Umbilical cord (tissue), 1 donor: ENCODE measurements at regions not wholly inside any gene's neighbourhood (a gene's known extent, or its start where the extent isn't known, plus 50 kb on each side); places are given as distances from the start of the nearest gene placed in this dataset.
"Not testable (repeated sequence)": the region's sequence is repeated elsewhere in the genome, so short reads cannot be mapped to it uniquely, and the experiment has no call there.

Source experiments
- DNase-seq: peaks from one replicate; pipeline ENCODE4 v3.0.0-alpha.2; 2015; ENCODE audit warnings: low spot score

DNA sequence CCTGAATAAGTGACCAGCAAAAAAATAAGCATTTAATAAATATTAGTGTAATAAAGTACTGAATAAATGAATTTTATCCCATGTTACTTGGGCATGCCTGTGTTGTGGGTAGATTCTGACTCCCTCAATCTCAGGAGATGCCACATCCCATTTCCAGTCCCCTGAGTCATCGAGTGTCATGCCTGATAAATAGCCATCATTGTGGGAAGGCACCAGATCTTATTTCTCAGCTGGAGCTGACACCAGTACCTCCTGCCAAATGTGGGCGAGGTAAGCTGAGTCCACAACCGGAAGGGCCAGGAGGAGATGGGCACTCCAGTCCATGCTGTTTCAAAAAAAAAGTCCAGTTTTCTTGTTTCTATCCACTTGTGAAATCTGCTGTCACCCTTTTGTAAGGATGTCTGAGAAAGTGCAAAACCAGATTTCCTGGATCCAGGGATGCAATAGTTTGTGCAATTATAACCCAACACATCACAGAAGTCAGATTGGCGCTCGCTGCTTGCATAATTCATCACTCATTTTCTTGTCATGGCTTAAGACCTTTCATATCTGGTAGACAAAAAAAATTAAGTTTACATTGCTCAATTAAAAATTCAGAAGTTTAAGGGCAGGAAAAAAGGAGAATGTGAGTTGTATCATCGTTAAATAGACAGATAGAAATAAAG is 311.6 kb downstream of the MIAT start:
- DNase-seq: no peak

DNA sequence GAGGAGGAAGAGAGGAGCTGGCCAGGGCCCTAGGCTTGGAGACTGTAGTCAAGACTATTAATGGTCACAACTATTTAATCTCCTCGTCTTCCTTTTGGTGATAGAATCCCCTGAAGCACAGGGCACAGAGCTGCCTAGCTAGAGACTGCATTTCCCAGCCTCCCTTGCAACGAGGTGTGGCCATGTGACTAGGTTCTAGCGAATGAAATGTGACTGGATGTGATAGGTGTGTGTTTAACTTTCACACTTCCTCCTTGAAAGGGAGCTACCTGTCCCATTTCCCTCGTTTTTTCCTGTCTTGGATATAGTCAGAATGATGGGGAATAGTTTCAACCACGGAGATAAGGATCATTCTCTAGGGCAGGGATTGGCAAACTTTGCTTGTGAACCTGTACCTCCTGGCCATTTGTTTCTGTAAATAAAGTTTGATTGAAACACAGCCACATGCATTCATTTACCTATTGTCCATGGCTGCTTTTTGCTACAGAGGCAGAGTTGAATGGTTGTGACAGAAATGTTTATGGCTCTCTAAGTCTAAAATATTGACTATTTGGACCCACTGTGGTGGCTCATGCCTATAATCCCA is 313.5 kb downstream of the MIAT start:
- no peak for DNase-seq

DNA sequence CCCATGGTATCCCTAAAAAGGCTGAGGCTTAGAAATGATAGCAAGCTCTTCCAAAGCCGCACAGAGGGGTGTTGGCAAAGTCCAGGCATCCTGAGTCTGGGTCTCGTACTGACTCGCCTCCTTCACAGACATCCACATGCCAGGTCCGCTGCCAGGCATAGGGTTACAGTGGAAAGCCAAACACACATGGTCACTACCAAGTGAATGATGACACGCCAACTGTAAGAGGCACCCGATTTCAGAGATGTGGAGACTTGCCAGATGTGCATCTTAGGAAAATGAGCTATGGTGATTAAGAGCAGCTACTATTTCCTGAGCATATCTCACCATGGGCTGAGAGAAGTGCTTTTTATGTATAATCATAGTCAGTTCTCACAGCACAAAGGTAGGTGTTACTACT is 314.9 kb downstream of the MIAT start:
- no peak for DNase-seq

DNA sequence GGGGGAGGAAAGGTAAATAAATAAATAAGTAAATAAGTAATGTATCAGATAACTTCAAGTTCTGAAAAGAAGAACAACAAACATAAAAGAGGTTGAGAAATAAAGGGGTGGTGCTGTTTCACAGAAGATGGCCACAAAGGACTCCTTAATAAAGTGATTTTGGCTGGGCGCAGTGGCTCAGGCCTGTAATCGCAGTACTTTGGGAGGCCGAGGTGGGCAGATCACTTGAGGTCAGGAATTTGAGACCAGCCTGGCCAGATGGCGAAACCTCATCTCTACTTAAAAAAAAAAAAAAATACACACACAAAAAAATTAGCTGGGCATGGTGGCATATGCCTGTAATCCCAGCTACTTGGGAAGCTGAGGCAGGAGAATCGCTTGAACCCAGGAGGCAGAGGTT is 315.5 kb downstream of the MIAT start:
- not testable (repeated sequence) for DNase-seq

DNA sequence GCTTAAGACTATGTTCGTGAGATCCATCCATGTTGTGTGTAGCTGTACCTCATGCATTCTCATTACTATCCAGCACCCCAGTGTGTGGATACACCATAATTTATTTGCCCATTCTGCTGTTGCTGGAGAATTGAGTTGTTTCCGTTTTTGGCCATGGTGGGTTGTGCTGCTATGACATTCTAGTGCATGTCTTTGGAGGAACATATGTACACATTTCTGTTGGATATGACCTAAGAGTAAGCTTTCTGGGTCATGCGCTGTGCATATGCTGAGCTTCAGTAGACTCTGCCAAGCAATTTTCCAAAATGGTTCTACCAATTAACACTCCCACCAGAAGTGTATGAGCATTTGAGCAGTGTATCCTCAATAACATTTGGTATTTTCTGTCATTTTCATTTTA is 316.6 kb downstream of the MIAT start:
- no peak for DNase-seq

DNA sequence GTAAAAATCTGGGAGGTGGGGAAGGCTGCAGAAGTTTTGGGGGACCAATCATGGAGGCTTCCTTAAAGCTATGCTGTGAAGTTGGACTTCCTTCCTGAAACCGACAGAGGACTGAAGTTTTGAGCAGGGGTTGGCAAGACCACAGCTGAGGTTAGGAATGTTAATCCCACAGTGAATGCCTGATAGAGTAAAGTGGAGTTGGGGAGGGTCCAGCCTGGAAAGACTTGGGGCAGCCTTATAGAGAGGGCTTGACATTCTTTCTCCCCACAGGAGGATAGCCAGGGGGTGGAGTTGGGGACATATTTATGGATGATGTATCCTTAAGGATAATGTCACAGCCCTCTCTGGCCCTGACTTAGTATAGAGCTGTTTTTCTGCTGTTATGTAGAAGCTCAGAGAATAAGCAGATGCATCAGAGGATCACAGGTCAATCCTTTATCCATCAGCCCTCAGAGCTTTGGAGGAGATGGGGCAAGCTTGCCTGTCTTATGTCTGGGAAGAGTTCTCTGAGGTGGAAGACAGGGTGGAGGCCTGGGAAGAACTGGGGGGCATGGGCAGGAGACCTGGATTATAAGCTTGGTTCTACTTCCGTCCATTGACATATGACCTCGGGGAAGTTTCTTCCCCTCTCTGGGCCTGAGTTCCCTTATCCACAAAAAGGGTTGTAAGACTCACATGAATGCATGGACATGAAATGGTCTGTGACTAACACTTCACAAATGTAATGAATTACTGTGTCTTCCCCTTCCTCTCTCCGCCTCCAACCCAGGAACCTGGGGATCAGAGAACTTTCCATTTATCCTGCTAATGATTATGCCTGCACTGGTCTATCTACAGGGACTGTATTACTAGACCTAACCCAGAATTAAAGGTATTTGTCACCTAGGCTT is 317.8 kb downstream of the MIAT start:
- peak; percentile 95 for DNase-seq

DNA sequence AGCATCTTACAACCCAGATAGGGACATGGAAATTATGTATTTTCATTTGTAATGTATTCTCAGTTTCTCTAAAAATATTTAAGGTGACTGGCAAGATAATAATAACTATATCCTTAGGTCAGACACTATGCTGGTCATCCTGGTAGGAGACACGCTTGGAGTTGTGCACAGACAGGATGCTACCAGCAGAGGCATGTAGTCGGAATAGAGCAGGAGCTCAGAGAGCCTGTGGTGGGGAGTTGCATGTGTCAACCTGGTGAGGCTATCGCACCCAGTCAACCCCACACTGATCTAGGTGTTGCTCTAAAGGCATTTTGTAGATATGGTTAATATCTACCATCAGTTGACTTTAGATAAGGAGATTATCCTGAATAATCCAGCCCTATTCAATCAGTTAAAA is 318.5 kb downstream of the MIAT start:
- DNase-seq: no peak

DNA sequence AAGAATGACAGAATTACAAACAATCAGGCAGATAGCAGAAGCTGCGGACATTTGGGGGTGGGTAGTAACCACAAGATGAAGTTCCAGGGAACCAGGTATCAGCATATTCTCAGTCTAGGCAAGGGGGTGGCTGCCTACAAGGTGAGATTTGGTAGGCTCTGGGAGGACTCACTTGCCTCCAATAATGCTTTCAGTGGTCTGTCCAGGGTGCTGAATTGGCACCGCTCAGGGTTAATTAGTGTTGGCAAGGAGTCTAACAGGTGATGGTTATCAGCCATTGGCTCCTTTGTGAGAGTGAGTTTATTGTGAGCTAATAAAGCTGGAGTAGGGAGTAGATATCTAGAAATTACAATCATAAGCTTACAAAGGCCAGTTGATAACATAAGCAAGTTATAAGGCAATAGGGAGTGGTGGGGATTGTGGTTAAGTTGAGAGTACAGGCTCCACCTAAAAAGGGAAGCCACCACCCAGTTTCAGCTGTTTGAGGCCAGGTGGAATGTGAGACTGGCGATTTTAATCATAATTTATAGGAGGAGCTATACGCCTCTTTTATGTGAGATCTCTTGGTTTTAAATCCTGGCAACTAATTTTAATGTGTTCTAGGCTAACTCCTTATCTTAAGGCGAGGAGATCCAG is 320.5 kb downstream of the MIAT start:
- no peak for DNase-seq

DNA sequence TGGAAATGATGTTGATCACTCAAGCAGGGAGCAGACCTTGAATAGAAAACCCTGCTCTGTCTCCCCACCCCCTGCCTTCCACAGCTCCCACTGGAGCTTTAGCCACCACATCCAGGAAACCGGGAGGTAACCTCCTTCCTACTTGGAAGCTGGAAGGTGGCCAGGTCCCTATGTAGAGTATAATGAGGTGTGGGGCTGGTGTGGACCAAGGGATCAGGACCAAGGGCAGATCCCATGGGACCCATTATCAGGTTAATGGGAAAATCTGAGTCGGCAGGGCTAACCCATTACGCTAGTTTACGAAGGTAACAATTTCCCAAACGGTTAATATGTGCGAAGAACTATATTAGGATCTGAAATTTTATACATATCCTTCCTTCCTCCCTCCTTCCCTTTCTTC is 321.9 kb downstream of the MIAT start:
- no peak for DNase-seq

DNA sequence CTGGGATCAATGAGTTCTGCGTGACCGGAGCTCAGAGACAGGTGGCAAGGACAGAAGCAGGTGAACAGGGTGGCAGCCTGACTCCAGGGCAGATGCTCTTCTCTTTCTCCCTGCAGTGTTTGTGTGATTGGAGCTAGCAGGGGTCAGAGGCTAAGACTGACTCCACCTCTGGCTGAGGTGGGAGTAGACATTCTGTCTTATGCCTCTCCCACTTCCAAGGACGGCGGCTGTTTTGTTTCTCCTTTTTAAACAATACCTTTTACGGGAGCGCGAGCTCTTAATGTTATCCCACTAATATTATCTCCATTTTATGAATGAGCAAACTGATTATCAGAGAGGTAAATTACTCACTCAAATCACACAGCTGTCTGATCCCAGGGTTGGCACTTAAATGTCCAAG is 323.7 kb downstream of the MIAT start:
- no peak for DNase-seq

DNA sequence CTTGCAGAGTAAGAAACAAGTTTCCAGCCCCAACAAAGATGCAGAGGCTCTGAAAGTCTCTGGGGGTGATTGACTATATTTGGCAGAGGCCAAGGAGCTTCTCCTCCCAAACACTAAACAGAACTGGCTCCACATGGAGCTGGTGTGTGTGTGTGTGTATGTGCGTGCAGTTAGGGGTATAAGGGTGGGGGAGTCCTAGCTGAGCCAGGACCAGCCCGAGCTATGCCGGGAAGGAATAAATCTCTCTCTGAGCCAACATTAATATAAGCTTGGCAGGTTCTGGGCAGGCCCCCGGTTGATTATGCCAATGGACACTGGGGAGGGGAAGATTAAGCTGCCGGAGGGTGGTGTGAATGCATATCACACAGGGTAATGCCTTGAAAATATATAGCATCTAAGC is 324.2 kb downstream of the MIAT start:
- peak; percentile 93 for DNase-seq

DNA sequence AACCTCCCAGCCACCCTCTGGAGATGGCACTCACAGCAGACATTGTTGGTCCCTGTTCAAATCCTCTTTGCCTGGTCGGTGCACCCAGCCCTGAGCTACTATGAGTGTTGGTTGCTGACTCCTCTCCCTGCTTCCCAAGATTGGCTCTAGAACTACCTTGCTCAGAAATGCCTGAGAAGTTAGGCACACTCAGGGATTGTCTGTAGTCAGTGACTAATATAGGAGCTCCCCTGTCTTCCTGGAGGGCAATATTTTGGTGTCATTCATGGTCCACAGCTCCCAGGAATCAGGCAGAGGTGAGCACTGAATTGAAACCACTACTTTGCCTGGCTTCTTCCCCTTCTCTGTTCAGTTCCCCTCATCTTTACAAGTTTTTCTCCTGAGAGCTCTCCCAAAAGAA is 325.9 kb downstream of the MIAT start:
- DNase-seq: no peak

DNA sequence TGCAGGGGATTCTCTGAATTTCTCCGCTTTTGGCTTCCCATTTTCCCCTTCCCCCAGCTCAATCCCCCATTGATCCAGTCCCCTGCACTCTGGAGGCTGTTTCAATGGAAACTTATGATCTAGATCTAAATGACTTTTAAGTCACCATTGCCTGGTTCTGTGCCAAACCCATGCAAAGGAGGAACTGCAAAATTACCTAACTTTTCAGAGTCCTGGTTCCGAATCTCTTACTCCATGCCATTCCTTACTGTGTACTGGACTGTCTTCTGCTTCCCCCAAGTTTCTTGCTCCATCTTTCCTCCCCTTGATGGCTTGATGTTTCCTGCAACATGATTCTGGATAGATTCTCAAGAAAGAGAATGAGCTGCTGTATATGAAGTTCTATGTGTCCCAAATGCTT is 327.8 kb downstream of the MIAT start:
- no peak for DNase-seq

DNA sequence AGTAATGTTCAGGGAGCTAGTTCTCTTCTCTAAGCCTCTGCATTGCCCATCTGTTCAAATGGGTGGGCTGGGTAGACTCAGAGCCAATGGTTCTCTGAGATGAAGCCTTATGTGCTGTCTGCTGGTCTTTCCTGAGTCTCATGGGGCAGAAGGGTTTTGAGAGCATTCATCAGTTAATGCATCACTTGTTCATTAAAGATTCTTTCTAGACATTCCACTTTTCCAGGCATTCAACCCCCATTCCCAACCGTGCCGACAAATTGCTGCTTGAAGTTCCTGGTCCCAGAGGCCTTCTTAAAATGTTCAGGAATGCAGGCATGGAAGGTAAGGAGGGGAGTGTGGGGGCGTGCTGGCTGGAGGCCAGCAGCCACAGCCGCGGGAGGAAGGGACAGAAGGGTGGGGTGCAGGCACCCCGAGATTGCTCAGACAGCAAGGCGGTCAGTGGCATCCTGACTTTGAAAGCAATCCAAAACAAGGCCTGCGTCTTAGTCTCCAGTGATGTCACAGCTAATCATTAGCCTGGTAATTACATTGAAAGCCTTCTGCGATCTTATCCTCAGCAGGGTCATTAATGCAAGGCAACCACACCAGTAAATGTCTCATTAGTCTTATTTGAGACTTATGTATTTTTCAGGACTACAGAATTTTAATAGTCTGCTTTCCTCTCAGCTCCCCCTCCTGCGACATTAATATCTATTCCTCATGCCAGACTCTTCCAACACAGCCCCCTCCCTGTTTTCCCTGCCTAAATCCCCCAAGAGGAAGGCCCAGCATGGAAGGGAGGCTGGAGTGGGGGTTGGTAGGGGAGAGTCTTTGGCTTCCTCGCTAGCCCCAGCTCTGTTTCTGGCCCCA is 328.8 kb downstream of the MIAT start:
- DNase-seq: peak; percentile 71

DNA sequence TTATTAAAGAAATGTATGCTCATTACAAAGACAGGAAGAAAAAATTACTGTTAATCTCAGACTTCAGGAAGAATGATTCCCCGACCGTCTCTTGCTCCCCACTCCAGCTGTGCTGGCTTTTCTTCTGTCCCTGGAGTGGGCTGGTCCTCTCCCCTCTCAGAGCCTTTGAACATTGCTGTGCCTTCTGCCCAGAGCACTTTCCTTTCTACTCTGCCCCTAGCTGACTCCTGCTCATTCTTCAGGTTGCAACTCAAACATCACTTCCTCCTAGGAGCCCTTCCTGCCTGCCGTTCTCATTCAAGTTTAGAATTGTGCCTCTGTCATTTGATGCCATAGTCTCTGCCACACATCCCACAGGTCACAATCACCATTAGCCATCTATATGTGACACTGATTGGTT is 329.5 kb downstream of the MIAT start:
- no peak for DNase-seq

DNA sequence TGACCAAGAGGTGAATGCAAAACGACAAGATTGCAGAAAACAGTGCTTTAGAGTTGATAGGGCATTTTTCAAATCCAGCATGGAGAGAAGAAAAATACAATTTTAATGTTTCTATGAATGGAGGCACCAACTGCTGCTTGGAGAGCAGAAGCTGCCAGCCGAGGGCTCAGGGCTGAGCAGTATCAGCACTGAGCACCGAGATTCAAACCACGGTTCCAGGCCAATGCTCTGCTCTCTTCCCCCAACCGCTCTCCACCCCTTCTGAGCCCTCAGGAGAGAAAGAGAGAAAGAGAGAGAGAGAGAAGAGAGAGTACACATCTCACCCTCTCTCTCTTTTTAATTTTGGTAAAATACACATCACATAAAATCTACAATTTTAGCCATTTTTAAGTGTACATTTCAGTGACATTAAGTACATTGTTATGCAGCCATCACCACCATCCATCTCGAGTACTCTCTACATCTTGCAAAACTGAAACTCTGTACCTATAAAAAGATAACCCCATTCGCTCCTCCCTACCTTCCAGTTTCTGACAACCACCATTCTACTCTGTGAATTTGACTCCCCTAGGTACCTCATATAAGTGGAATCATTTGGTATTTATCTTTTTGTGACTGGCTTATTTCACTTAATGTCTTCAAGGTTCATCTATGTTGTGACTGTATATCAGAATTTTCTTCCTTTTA is 333.3 kb downstream of the MIAT start:
- DNase-seq: no peak

DNA sequence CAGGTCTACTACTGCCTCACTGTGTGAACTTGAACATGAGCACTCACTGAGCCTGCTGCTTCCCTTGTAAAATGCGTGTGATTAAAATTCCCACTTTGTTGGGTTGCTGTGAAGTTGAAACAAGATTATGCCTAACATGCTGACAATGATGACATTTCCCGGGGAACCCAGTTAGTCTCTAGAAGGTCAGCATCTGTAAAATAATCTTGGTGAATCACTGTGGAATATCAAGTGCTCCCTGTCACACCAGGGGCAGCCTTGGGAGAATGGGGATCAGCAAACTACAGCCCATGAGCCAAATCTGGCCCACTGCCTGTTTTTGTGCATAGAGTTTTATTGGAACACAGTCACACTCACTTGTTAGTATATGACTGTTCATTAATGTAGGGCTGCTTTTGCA is 335.2 kb downstream of the MIAT start:
- DNase-seq: peak; percentile 76

DNA sequence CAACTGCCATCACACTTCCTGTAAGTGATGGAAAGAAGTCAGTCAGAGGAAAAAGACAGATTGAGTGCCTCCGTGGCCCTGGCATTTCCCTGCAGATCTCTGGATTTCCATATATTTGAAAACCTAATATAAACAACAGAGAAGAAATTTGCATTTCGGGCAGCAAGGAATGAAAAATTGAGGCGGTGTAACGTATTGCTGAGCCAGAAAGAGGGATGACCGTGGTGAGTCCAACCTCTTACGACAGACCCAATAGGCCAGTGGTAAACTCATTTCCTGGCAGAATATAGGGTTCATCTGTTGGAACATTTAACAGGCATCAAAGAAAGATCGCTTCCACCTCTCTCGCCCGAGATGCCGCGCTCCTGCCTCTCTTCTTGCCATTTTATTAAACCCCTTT is 336.5 kb downstream of the MIAT start:
- no peak for DNase-seq

DNA sequence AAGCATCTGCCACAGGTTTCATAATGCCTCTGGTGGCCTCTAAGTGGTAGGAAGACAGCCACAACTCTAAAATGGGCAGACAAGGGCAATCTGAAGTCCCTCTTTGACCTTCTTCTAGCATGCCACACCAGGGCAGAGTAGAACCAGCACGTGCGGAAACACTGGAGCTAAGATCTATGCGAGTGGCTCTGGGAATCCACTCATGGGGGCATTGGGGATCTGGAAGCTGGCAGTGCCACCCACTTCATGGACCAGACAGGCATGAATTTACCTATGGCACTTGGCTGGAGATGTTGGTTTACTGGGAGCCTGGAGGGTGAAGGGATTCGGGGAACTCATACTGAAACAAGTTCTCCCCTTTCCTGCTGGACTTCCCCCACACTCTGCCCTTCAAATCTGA is 337.4 kb downstream of the MIAT start:
- no peak for DNase-seq

DNA sequence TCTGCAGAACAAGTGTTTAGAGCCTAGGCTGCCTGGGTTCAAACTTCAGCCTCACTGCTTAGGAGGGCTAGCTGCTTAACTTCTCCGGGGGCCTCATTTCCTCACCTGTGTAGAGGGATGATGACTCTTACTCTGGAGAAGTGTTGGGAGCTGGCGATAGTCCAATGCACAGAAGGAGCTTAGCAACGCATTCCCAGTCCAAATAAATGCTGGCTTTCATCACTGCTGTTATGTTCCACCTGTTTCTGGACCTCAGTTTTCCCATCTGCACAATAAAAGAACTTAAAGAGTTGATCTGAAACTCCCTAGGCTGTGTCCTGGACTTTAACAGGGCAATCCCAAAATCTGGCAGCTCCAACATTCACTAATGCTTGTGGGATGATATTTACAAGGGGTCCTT is 337.8 kb downstream of the MIAT start:
- DNase-seq: no peak

DNA sequence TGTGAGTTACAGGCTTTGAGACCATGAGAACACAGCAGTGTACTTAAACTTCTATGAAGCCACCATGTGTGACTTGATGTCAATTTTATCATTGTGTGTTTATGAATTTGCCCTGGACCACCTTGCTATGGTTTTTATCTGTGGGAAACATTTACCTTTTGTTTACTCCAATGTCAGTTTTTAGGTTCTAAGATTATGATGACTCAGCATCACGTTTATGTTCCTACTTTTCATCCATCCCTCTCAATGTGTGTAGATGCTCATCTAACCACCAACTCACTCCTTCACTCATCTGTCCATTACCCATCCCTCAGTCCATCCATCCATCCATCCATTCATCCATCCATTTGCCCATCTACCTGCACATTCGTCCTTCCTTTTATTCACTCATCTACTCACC is 338.8 kb downstream of the MIAT start:
- no peak for DNase-seq
